SK-N-SH (cell line): ENCODE measurements at regions not wholly inside any gene's neighbourhood (a gene's known extent, or its start where the extent isn't known, plus 50 kb on each side); places are given as distances from the start of the nearest gene placed in this dataset.

Experiments
- CTCF ChIA-PET: fragments of 300-600, 350-600 bp; formaldehyde crosslinking; extraction: SDS; loops from one replicate; lab custom pipeline; 2021; lab: Yijun Ruan, JAX
- POLR2A ChIA-PET: fragments of 350-600 bp; sonication (Branson Sonifier 250); formaldehyde crosslinking; extraction: SDS; loops from one replicate; lab custom pipeline; 2020; ENCODE audit warnings: antibody characterized with exemption, inconsistent platforms; lab: Yijun Ruan, JAX
- DNase-seq: peaks from one replicate; pipeline ENCODE4 v3.0.0; 2012
- H2AFZ ChIP-seq: fragments of 200-600 bp; sonication (generic); 2 replicates; pipeline ENCODE4 v1.8.1; 2016; ENCODE audit warnings: antibody characterized with exemption, mild to moderate bottlenecking, low read depth
- H3F3A ChIP-seq: fragments of 200-600 bp; sonication (generic); replicated peaks from 2 replicates; pipeline ENCODE3; 2016; ENCODE audit warnings: antibody characterized with exemption, mild to moderate bottlenecking; ENCODE audit not compliant: insufficient read depth
- H3K27ac ChIP-seq, 2 experiments: fragments of 200-500 bp in 1 of 2; fragments of 200-600 bp in 1 of 2; sonication (Bioruptor generic) in 1 of 2; sonication (generic), shearing (Covaris generic) in 1 of 2; 2 replicates each; pipeline versions ENCODE4 v1.5.1 to v1.6.1; 2014 to 2016; ENCODE audit warnings: low read depth in 2 of 2, inconsistent platforms in 1 of 2, low read length in 1 of 2, mild to moderate bottlenecking in 1 of 2, mixed read lengths in 1 of 2
- H3K27me3 ChIP-seq: fragments of 200-600 bp; sonication (generic), shearing (Covaris generic); 2 replicates; pipeline ENCODE4 v1.6.1; 2016; ENCODE audit warnings: mixed run types; ENCODE audit not compliant: insufficient read depth
- H3K36me3 ChIP-seq, 2 experiments: fragments of 200-500 bp in 1 of 2; fragments of 200-600 bp in 1 of 2; sonication (Bioruptor generic) in 1 of 2; sonication (generic) in 1 of 2; replicated peaks in 1 of 2; 2 replicates each; pipeline versions ENCODE3 to v1.5.1; 2014 to 2016; ENCODE audit warnings: low read length in 1 of 2, mild to moderate bottlenecking in 1 of 2; ENCODE audit not compliant: insufficient read depth in 2 of 2, control insufficient read depth in 1 of 2
- H3K4me1 ChIP-seq, 2 experiments: fragments of 200-500 bp in 1 of 2; fragments of 200-600 bp in 1 of 2; sonication (Bioruptor generic) in 1 of 2; sonication (generic), shearing (Covaris generic) in 1 of 2; 2 replicates each; pipeline versions ENCODE4 v1.5.1 to v1.6.1; 2014 to 2016; ENCODE audit warnings: low read depth in 1 of 2, low read length in 1 of 2, mixed run types in 1 of 2; ENCODE audit not compliant: insufficient read depth in 2 of 2, control insufficient read depth in 1 of 2
- H3K4me2 ChIP-seq: fragments of 200-600 bp; sonication (generic), shearing (Covaris generic); 2 replicates; pipeline ENCODE4 v1.6.1; 2017; ENCODE audit warnings: mixed run types
- H3K4me3 ChIP-seq, 2 experiments: fragments of 200-500 bp in 1 of 2; fragments of 200-600 bp in 1 of 2; sonication (Bioruptor generic) in 1 of 2; sonication (generic), shearing (Covaris generic) in 1 of 2; 2 replicates each; pipeline versions ENCODE4 v1.5.1 to v1.8.1; 2014 to 2016; ENCODE audit warnings: low read depth in 2 of 2, inconsistent platforms in 1 of 2, low read length in 1 of 2, mild to moderate bottlenecking in 1 of 2, mixed read lengths in 1 of 2, moderate library complexity in 1 of 2
- H3K79me2 ChIP-seq: fragments of 200-600 bp; sonication (generic); 2 replicates; pipeline ENCODE4 v1.8.1; 2017; ENCODE audit warnings: mild to moderate bottlenecking; ENCODE audit not compliant: insufficient read depth
- H3K9ac ChIP-seq: fragments of 200-600 bp; sonication (generic); 2 replicates; pipeline ENCODE4 v1.6.1; 2017; ENCODE audit warnings: mixed run types
- H3K9me2 ChIP-seq: fragments of 200-600 bp; sonication (generic); 2 replicates; pipeline ENCODE4 v1.6.1; 2017; ENCODE audit warnings: mixed run types
- H3K9me3 ChIP-seq: fragments of 200-600 bp; sonication (generic); 2 replicates; pipeline ENCODE4 v1.6.1; 2017; ENCODE audit warnings: mixed run types, mild to moderate bottlenecking, moderate library complexity
- H4K20me1 ChIP-seq: fragments of 200-600 bp; sonication (generic); 2 replicates; pipeline ENCODE4 v1.6.1; 2017; ENCODE audit warnings: mild to moderate bottlenecking, mixed run types; ENCODE audit not compliant: insufficient read depth
- CHD2 ChIP-seq: fragments of 150-350 bp; IDR thresholded peaks from 2 replicates; pipeline ENCODE4 v1.6.1; 2018; ENCODE audit warnings: low read length; ENCODE audit not compliant: partially characterized antibody
- CTCF ChIP-seq: fragments of 200-600 bp; sonication (generic); IDR thresholded peaks from 2 replicates; pipeline ENCODE4 v1.6.1; 2017; ENCODE audit warnings: antibody characterized with exemption, mild to moderate bottlenecking, moderate library complexity
- ELF1 ChIP-seq: IDR thresholded peaks from 2 replicates; pipeline ENCODE4 v1.4.0; 2012
- FOXJ3 ChIP-seq: sonication (generic); formaldehyde crosslinking; IDR thresholded peaks from 2 replicates; pipeline ENCODE4 v1.5.1; 2020; ENCODE audit warnings: mild to moderate bottlenecking, missing genetic modification reagents
- FOXM1 ChIP-seq: IDR thresholded peaks from 2 replicates; pipeline ENCODE4 v1.4.0; 2012; ENCODE audit warnings: low read depth, mild to moderate bottlenecking
- GATA2 ChIP-seq: sonication (generic); formaldehyde crosslinking; IDR thresholded peaks from 2 replicates; pipeline ENCODE4 v1.5.0; 2020; ENCODE audit warnings: mild to moderate bottlenecking, missing genetic modification reagents
- JUND ChIP-seq: IDR thresholded peaks from 2 replicates; pipeline ENCODE4 v1.4.0; 2012
- MAX ChIP-seq: IDR thresholded peaks from 2 replicates; pipeline ENCODE4 v1.4.0; 2012; ENCODE audit warnings: low read depth
- NFIC ChIP-seq: IDR thresholded peaks from 2 replicates; pipeline ENCODE4 v1.4.0; 2012; ENCODE audit warnings: borderline replicate concordance
- NRF1 ChIP-seq: IDR thresholded peaks from 2 replicates; pipeline ENCODE4 v1.6.1; 2012; ENCODE audit warnings: low read depth, mild to moderate bottlenecking, low read length
- POLR2AphosphoS5 ChIP-seq: IDR thresholded peaks from 2 replicates; pipeline ENCODE4 v1.6.1; 2012; ENCODE audit warnings: low read depth, low read length
- RAD21 ChIP-seq: IDR thresholded peaks from 2 replicates; pipeline ENCODE4 v1.6.1; 2012; ENCODE audit warnings: mild to moderate bottlenecking, low read length
- RCOR1 ChIP-seq: fragments of 150-350 bp; IDR thresholded peaks from 2 replicates; pipeline ENCODE4 v1.6.1; 2017; ENCODE audit warnings: antibody characterized with exemption, low read length
- RXRA ChIP-seq: IDR thresholded peaks from 2 replicates; pipeline ENCODE4 v1.4.0; 2012; ENCODE audit warnings: low read depth, mild to moderate bottlenecking, borderline replicate concordance
- SIN3A ChIP-seq: IDR thresholded peaks from 2 replicates; pipeline ENCODE4 v1.6.1; 2012; ENCODE audit warnings: low read depth, mild to moderate bottlenecking, low read length, moderate library complexity, borderline replicate concordance
- SMC3 ChIP-seq: IDR thresholded peaks from 2 replicates; pipeline ENCODE4 v1.6.1; 2012; ENCODE audit warnings: low read depth, low read length, improper control_type of control experiment
- TAF1 ChIP-seq: IDR thresholded peaks from 2 replicates; pipeline ENCODE4 v1.6.1; 2012; ENCODE audit warnings: low read depth, mild to moderate bottlenecking, low read length, moderate library complexity, borderline replicate concordance
- USF2 ChIP-seq: fragments of 150-350 bp; IDR thresholded peaks from 2 replicates; pipeline ENCODE4 v1.6.1; 2017; ENCODE audit warnings: antibody characterized with exemption, low read length, low read depth, borderline replicate concordance
- YY1 ChIP-seq: IDR thresholded peaks from 2 replicates; pipeline ENCODE4 v1.4.0; 2012; ENCODE audit warnings: low read depth, mild to moderate bottlenecking
- WGBS: methylation state at CpG from one replicate; pipeline ENCODE4 v1.1.6; 2017; ENCODE audit warnings: low lambda C conversion rate; 5-methylcytosine and 5-hydroxymethylcytosine counted together

GRCh38 chr2:21910832-21911507 lies 787.2 kb downstream of the TDRD15 start:
- Histone ChIP-seq H3F3A (no peaks in the 10 kb centered on the region), H2AFZ (no peak overlapping the region), H4K20me1 (no peaks in the 10 kb centered on the region), H3K27me3 (no peaks in the 10 kb centered on the region), H3K36me3 (no peaks in the 10 kb centered on the region), H3K79me2 (no peaks in the 10 kb centered on the region), H3K4me2 (no peak overlapping the region), H3K9me3 (0 out of 2 replicates have a peak, but pooled peaks cover 6% of the 10 kb centered on the region), H3K4me3 (no peak overlapping the region), H3K9ac (no peak overlapping the region), H3K27ac (no peak overlapping the region), H3K4me1 (no peaks in the 10 kb centered on the region), H3K9me2 (no peaks in the 10 kb centered on the region)
- POLR2A ChIA-PET = no interaction called here
- 27% methylated on average over 6 of the region's 6 CpGs for WGBS
- CTCF ChIA-PET = no interaction called here
- no peak for DNase-seq
- TF ChIP-seq SIN3A (no peak), JUND (no peak), USF2 (no peak), GATA2 (CRISPR knock-in tag) (no peak), CTCF (no peak)

- 0 out of 2 replicates have a peak, but pooled peaks cover 6% of the 10 kb centered on the region for H3K9me3 ChIP-seq
- H3K4me1 ChIP-seq = no peaks in the 10 kb centered on the region
- POLR2A ChIA-PET = no interaction called here
- WGBS = 13% methylated on average over 3 of the region's 3 CpGs
- no peak overlapping the region for H3K9ac ChIP-seq
- H3K4me3 ChIP-seq = no peak overlapping the region
- no peaks in the 10 kb centered on the region for H3K9me2 ChIP-seq
- no peak overlapping the region for H2AFZ ChIP-seq
- H3K27me3 ChIP-seq = no peaks in the 10 kb centered on the region
- no peaks in the 10 kb centered on the region for H4K20me1 ChIP-seq
- CTCF ChIA-PET = no interaction called here
- no peaks in the 10 kb centered on the region for H3F3A ChIP-seq
- H3K36me3 ChIP-seq = no peaks in the 10 kb centered on the region
- H3K27ac ChIP-seq = no peak overlapping the region
- H3K4me2 ChIP-seq = no peak overlapping the region
- TF ChIP-seq NRF1 = no peak
- no peak for TF ChIP-seq FOXJ3 (CRISPR knock-in tag)
- TF ChIP-seq TAF1 = no peak
- no peak for TF ChIP-seq NFIC
- TF ChIP-seq POLR2AphosphoS5 = no peak
- no peak for TF ChIP-seq CTCF
- no peak for TF ChIP-seq RCOR1
- TF ChIP-seq ELF1 = no peak
- no peak for TF ChIP-seq USF2
- no peak for TF ChIP-seq CHD2
- TF ChIP-seq FOXM1 = no peak
- TF ChIP-seq SMC3 = no peak
- TF ChIP-seq RXRA = no peak
- TF ChIP-seq MAX = no peak
- no peak for TF ChIP-seq RAD21
- TF ChIP-seq YY1 = no peak
- H3K79me2 ChIP-seq = no peaks in the 10 kb centered on the region
- no peak for DNase-seq
Measured at GRCh38 chr2:21912405-21912804, 788.6 kb downstream of the TDRD15 start.
